GM20000 (cell line): ENCODE measurements at regions not wholly inside any gene's neighbourhood (a gene's known extent, or its start where the extent isn't known, plus 50 kb on each side); places are given as distances from the start of the nearest gene placed in this dataset.
"Not testable (repeated sequence)": the region's sequence is repeated elsewhere in the genome, so short reads cannot be mapped to it uniquely, and the experiment has no call there.

Source experiments
- DNase-seq: peaks from one replicate; pipeline ENCODE4 v3.0.0; 2012; ENCODE audit warnings: low spot score
- TF ChIP-seq, protein P1 (sequence below): IDR thresholded peaks from 2 replicates; pipeline ENCODE4 v1.5.1; 2012; ENCODE audit warnings: mild to moderate bottlenecking, control low read depth; ENCODE audit errors: extremely low read depth, missing control alignments

DNA sequence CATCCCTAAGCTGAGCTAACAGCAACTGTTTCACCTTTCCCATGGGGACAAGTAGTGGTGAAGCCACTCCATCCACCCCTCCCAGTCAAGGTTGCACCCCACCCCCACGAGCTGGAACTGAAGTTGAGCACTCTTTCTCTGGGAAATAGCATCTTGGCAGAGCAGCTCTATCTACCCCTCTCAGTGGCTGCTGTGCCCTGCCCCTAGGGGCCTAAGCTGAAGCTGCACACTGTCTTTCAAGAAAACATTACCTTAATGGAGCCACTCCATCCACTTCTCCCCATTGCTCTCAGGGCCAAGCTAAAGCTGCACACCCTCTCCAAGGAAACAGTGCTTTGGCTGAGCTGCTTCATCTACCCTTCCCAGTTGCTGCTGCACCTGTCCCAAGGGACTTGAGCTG is 170.6 kb upstream of the CCDC196 start:
- TF ChIP-seq, protein P1, sequence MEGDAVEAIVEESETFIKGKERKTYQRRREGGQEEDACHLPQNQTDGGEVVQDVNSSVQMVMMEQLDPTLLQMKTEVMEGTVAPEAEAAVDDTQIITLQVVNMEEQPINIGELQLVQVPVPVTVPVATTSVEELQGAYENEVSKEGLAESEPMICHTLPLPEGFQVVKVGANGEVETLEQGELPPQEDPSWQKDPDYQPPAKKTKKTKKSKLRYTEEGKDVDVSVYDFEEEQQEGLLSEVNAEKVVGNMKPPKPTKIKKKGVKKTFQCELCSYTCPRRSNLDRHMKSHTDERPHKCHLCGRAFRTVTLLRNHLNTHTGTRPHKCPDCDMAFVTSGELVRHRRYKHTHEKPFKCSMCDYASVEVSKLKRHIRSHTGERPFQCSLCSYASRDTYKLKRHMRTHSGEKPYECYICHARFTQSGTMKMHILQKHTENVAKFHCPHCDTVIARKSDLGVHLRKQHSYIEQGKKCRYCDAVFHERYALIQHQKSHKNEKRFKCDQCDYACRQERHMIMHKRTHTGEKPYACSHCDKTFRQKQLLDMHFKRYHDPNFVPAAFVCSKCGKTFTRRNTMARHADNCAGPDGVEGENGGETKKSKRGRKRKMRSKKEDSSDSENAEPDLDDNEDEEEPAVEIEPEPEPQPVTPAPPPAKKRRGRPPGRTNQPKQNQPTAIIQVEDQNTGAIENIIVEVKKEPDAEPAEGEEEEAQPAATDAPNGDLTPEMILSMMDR: no peak
- no peak for DNase-seq

DNA sequence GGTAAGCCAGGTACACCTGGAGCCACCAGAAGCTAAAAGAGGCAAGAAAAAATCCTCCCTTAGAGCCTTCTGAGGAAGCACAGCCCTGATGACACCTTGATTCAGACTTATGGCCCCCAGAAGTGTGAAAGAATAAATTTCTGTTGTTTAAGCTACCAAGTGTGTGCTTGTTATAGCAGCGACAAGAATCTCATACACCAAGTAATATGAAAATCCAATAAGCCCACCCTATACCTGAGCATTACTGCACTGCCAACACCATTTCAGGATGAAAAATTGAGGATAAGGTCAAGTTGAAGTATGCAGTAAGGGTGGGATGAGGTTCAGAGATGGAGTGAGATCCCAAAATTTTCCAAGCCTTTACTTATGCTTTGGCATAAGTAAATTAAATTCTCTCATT is 163.6 kb upstream of the CCDC196 start:
- no peak for DNase-seq
- TF ChIP-seq, protein P1: no peak

DNA sequence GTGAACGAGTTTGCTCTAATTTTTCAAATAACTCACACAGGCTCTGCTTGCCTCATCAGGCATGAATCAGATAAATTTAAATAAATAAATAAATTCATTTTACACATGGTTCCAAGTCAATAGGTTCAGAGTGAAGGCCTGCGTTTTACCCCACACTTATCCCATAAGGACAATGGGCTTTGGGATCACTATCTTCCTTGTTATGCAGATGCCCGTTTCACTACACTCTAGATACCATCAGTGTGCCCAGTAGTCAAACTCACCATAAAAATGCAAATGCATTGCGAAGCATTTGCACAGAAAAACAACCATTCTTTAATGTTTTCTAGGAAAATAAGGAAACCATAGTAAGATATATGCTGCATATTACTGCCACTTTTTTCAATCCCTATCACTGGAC is 155.9 kb upstream of the CCDC196 start:
- TF ChIP-seq, protein P1: no peak
- no peak for DNase-seq

DNA sequence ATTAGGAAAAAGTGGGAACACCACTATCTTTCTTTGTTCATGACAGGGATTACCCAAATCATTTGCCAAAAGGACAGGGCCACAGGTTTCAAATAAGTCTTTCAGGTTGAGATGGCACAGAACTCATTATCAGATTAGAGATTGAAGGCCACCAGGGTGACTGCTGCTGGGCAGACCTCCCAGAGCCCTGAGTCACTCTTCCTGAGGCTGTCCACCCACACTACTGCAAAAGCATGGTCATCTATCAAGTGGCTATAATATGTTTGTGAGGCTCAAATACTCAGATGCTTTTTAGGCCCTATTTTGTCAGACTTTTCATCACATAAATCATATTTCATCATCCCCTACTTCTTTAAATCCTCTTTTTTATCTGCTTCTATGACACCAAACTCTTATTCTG is 155.3 kb upstream of the CCDC196 start:
- TF ChIP-seq, protein P1: no peak
- DNase-seq: no peak

DNA sequence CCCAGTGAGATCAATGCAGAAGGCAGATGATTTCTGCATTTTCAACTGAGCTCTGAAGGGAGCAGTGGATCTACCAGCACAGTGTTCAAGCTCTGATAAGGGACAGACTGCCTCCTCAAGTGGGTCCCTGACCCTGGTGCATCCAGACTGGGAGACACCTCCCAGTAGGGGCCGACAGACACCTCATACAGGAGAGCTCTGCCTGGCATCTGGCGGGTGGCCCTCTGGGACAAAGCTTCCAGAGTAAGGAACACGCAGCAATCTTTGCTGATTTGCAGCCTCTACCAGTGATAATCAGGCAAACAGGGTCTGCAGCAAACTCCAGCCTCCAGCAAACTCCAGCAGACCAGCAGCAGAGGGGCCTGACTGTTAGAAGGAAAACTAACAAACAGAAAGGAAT is 152.9 kb upstream of the CCDC196 start:
- not testable (repeated sequence) for DNase-seq

DNA sequence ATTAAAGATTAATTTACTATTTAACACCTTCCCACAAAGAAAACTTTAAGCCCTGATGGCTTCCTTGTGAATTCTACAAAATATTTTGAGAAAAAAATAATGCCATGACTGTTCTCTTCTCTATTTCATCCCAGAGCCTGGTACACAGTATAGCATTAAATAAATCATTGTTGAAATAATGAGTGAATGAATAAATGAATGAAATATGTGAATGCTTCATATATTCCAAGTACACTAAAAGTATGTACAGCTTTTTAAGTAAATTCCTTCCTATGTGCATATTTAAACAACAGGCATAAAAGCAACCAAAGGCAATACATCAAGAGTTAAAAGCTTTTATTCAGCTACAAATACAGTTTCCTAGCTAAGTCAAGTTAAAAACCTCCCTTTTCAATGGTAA is 144.9 kb upstream of the CCDC196 start:
- TF ChIP-seq, protein P1: no peak
- DNase-seq: no peak

DNA sequence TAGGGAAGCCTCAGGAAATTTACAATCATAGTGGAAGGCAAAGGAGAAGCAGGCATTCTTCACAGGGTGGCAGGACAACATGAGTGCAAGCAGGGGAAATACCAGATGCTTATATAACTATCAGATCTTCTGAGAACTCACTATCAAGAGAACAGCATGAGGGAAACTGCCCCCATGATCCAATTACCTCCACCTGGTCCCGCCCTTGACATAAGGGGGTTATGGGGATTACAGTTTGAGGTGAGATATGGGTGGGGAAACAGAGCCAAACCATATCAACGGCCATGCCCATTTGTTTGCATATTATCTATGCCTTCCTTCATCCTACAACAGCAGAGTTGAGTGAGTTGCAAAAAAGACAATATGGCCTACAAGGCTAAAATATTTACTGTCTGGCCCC is 140.2 kb upstream of the CCDC196 start:
- TF ChIP-seq, protein P1: no peak
- DNase-seq: no peak

DNA sequence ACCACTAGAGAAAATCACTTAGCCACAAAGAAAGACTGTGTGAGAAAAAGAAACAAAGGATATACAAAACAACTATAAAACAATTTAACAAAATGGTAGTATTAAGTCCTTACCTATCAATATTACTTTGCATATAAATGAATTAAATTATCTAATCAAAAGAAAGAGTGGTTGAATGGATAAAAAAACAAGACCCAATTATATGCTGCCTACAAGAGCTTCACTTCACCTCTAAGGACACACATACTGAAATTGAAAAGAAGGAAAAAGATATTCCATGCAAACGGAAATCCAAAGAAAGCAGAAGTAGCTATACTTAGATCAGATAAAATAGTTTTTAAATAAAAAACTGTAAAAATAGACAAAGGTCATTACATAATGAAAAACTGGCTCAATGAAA is 134.9 kb upstream of the CCDC196 start:
- DNase-seq: no peak
- TF ChIP-seq, protein P1: no peak
